ENCODE measurements at regions not wholly inside any gene's neighbourhood (a gene's known extent, or its start where the extent isn't known, plus 50 kb on each side); places are given as distances from the start of the nearest gene placed in this dataset.

- Histone ChIP-seq H3K27ac (no peak overlapping the region), H3K4me3 (no peak overlapping the region), H3K9me3 (no peaks in the 10 kb centered on the region), H3K27me3 (peaks cover 0 to 17% (median 4%) of the 10 kb centered on the region in 3 donors), H3K4me1 (no peaks in the 10 kb centered on the region), H3K36me3 (no peaks in the 10 kb centered on the region)
- TF ChIP-seq CTCF (IDR thresholded peaks at IDR 0.05) (no peak), EP300 (IDR thresholded peaks at IDR 0.05) (no peak), POLR2A (IDR thresholded peaks at IDR 0.05) (no peak), POLR2AphosphoS5 (IDR thresholded peaks at IDR 0.05) (no peak)
- 56 to 77% (median 69%) methylated on average over 4 of the region's 4 CpGs for WGBS, 5 donors
- intact Hi-C loops (cut with DNase I; ENCODE audit: low total_unique reads): no loop called here
- DNase-seq: no peak
These were observed 229.2 kb downstream of the UACA start for GRCh38 chr15:70533931-70534742.

DNA sequence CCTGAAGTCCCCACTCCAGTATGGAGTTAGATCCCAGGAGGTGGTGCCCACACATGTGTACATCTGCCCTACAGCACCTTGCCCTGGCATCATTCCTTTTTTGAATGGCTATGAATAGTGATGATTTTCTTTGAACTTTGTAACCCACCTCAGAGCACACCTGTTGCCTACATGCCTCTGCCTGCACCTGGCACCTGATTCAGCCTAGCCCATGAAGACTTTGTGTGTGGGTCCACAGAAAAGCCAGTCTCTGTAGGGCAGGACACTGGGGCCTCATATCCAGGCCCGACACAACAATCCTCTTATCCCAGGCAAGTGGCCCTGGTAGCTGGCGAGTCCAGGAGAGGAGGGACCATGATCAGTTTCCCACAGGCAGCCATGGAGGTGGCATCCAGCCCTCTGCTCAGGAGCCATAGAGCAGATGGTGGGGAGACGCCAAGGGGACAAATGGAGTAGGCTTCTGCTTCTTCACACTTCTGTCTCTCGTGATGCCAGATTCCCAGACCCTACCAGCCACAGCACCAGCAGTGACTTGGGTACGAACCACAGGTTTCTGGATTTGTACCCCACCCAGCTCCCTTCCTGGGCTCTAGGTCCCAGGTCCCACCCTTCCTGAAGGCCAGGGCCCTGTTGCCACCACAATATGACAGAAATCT lies 230.7 kb downstream of the UACA start:
- peaks cover 0 to 12% (median 4%) of the 10 kb centered on the region in 3 donors for H3K27me3 ChIP-seq
- no peak overlapping the region for H3K27ac ChIP-seq
- TF ChIP-seq EP300 (IDR thresholded peaks at IDR 0.05) (no peak), POLR2AphosphoS5 (IDR thresholded peaks at IDR 0.05) (no peak), POLR2A (IDR thresholded peaks at IDR 0.05) (no peak), CTCF (IDR thresholded peaks at IDR 0.05) (no peak)
- DNase-seq: no peak
- peaks cover 0 to 11% (median 7%) of the 10 kb centered on the region in 4 donors for H3K4me1 ChIP-seq
- H3K36me3 ChIP-seq: no peaks in the 10 kb centered on the region
- no peaks in the 10 kb centered on the region for H3K9me3 ChIP-seq
- intact Hi-C loops (cut with DNase I; ENCODE audit: low total_unique reads): no loop called here
- H3K4me3 ChIP-seq: no peak overlapping the region
- WGBS, 5 donors: 69 to 98% (median 91%) methylated on average over 5 of the region's 5 CpGs

GRCh38 chr15:70531576-70531975 lies 231.8 kb downstream of the UACA start:
- TF ChIP-seq CTCF (IDR thresholded peaks at IDR 0.05) (no peak), EP300 (IDR thresholded peaks at IDR 0.05) (no peak), POLR2A (IDR thresholded peaks at IDR 0.05) (no peak), POLR2AphosphoS5 (IDR thresholded peaks at IDR 0.05) (no peak)
- H3K9me3 ChIP-seq: no peaks in the 10 kb centered on the region
- DNase-seq: no peak
- H3K27me3 ChIP-seq: peaks cover 0 to 12% (median 4%) of the 10 kb centered on the region in 3 donors
- no peaks in the 10 kb centered on the region for H3K36me3 ChIP-seq
- H3K4me1 ChIP-seq: peaks cover 0 to 18% (median 10%) of the 10 kb centered on the region in 4 donors
- 74 to 98% (median 82%) methylated on average over 2 of the region's 2 CpGs for WGBS, 5 donors
- H3K4me3 ChIP-seq: no peak overlapping the region
- no peak overlapping the region for H3K27ac ChIP-seq
- intact Hi-C loops (cut with DNase I; ENCODE audit: low total_unique reads): no loop called here

DNA sequence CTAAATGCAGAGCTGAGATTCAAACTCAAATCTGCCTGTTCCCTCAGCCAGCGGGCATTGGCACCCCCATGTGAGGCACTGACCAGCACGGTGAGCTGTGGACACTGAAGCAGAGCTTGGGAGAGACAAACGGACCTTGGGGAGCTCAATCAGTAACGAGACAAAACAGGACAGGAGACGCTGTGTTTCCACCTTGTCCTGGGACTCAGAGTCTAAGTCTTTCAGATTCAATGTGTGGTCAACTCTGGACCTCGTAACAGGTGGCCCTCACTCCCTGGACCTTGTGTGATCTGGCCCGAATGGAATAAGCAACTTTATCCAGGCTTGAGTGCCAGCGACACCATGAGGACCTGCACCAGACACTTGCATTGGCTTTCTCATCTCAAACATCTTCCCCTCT lies 232.5 kb downstream of the UACA start:
- TF ChIP-seq POLR2AphosphoS5 (IDR thresholded peaks at IDR 0.05): no peak
- no peak for TF ChIP-seq POLR2A (IDR thresholded peaks at IDR 0.05)
- no peak for TF ChIP-seq CTCF (IDR thresholded peaks at IDR 0.05)
- no peak for TF ChIP-seq EP300 (IDR thresholded peaks at IDR 0.05)
- H3K4me1 ChIP-seq: peaks cover 0 to 24% (median 13%) of the 10 kb centered on the region in 4 donors
- DNase-seq: no peak
- no peak overlapping the region for H3K27ac ChIP-seq
- intact Hi-C loops (cut with DNase I; ENCODE audit: low total_unique reads): no loop called here
- WGBS, 5 donors: 86 to 89% (median 87%) methylated on average over 8 of the region's 8 CpGs
- no peak overlapping the region for H3K4me3 ChIP-seq
- no peaks in the 10 kb centered on the region for H3K36me3 ChIP-seq
- no peaks in the 10 kb centered on the region for H3K9me3 ChIP-seq
- peaks cover 0 to 12% (median 4%) of the 10 kb centered on the region in 3 donors for H3K27me3 ChIP-seq

All from stomach (tissue), 8 donors.